ENCODE measurements at regions not wholly inside any gene's neighbourhood (a gene's known extent, or its start where the extent isn't known, plus 50 kb on each side); places are given as distances from the start of the nearest gene placed in this dataset.

DNA sequence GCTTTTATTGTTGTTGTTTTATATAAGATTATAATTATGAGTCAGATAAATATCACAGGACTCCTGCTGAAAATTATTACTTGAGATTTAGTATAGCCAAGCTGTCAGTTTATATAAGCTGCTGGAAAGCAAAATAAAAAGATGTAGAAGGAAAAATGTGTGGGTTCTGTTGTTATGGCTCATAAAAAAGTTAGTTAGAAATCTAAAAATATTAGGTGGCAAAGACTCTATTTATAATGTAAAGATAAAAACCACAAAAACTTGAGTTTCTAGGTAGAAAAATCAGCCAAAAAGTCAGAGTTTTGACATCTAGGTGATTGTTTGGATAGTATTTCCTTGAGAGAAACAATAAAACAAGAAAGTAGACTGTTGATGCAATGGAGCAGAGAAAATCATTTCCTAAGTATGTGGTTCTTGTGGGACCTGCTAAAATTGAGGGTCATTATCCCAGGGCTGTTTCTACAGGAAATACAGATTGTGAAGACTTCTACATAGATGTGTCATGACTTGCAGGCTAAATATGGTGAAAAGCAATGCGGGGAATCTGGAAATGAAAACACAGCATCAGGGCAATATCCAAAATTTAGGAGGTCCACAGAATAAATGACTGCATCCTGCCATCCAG lies 1109.6 kb upstream of the CADM2 start:
- no peak for DNase-seq
- H3K27me3 Mint-ChIP-seq (ENCODE audit: insufficient read depth) = no peaks in the 10 kb centered on the region
- TF ChIP-seq, protein P1, sequence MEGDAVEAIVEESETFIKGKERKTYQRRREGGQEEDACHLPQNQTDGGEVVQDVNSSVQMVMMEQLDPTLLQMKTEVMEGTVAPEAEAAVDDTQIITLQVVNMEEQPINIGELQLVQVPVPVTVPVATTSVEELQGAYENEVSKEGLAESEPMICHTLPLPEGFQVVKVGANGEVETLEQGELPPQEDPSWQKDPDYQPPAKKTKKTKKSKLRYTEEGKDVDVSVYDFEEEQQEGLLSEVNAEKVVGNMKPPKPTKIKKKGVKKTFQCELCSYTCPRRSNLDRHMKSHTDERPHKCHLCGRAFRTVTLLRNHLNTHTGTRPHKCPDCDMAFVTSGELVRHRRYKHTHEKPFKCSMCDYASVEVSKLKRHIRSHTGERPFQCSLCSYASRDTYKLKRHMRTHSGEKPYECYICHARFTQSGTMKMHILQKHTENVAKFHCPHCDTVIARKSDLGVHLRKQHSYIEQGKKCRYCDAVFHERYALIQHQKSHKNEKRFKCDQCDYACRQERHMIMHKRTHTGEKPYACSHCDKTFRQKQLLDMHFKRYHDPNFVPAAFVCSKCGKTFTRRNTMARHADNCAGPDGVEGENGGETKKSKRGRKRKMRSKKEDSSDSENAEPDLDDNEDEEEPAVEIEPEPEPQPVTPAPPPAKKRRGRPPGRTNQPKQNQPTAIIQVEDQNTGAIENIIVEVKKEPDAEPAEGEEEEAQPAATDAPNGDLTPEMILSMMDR (IDR thresholded peaks at IDR 0.05) = no peak
- no peaks in the 10 kb centered on the region for H3K36me3 Mint-ChIP-seq (ENCODE audit: low read depth)
- H3K4me3 Mint-ChIP-seq = no peak overlapping the region
- no peaks in the 10 kb centered on the region for H3K4me1 Mint-ChIP-seq (ENCODE audit: low read depth)
- H3K27ac Mint-ChIP-seq = no peak overlapping the region
- peaks cover 29% of the 10 kb centered on the region for H3K9me3 Mint-ChIP-seq

DNA sequence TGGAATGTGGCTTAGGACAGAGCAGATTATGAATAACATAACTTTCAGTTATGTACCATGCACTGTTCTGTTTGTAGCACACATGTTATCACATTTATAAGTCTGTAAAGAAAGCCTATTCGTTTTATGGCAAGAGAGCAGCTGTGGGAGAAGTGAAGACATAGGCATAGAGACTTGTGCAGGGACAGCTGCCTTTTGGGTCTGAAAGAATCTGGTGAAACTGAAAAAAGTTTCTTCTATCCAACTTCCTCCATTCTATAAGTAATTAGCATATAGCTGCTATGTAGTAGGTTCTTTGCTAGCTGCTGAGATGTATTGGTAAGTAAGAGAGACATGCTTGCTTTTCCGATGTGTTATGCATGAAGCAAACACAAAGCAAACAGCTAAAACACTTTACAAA lies 1095.4 kb upstream of the CADM2 start:
- no peak for DNase-seq
- Mint-ChIP-seq H3K27me3 (ENCODE audit: insufficient read depth) (no peaks in the 10 kb centered on the region), H3K9me3 (peaks cover 43% of the 10 kb centered on the region), H3K27ac (no peak overlapping the region), H3K36me3 (ENCODE audit: low read depth) (no peaks in the 10 kb centered on the region), H3K4me3 (no peak overlapping the region), H3K4me1 (ENCODE audit: low read depth) (no peaks in the 10 kb centered on the region)
- TF ChIP-seq, protein P1 (IDR thresholded peaks at IDR 0.05) = no peak

DNA sequence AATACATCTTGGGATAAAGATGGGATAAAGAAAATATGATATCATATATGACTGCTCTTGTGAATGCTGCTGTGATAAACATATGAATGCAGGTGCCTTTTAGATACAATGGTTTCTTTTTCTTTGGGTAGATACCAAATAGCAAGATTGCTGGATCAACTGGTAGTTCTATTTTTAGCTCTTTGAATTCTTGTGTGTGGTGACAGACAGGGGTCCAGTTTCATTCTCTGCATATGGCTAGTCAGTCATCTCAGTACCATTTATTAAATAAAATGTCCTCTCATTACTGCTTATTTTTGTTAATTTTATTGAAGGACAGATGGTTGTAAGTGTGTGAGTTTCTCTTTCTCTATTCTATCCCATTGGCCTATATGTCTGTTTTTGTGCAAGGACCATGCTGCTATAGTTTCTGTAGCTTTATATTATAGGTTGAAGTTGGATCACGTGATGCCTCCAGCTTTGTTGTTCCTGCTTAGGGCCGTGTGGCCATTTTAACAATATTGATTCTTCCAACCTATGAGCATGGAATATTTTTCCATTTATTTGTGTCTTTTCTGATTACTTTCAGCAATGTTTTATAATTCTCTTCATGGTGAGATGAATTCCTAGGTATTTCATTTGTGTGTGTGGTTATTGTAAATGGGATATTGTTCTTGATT lies 1089.8 kb upstream of the CADM2 start:
- no peaks in the 10 kb centered on the region for H3K4me1 Mint-ChIP-seq (ENCODE audit: low read depth)
- H3K4me3 Mint-ChIP-seq = no peak overlapping the region
- TF ChIP-seq, protein P1 (IDR thresholded peaks at IDR 0.05) = no peak
- H3K9me3 Mint-ChIP-seq = peaks cover 27% of the 10 kb centered on the region
- DNase-seq = no peak
- H3K27me3 Mint-ChIP-seq (ENCODE audit: insufficient read depth) = no peaks in the 10 kb centered on the region
- H3K36me3 Mint-ChIP-seq (ENCODE audit: low read depth) = no peaks in the 10 kb centered on the region
- no peak overlapping the region for H3K27ac Mint-ChIP-seq

DNA sequence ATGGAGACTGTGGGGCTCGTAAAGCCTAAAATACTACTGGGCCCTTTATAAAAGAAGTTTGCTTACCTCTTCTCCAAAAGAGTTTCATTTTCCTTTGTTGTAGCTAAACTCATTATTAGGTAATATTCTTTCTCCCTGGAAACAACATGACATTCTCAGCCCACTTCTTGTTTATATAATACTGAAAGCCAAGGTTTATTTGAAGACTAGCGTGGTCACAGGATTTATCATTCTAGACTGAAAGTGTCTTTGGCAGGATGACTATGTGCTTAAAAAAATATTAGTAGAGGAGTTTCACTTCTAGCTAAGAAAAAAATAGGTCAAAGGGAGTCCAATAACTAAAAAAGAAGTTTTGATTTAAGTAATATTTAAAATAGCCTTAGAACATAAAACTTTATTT lies 1085.2 kb upstream of the CADM2 start:
- TF ChIP-seq, protein P1 (IDR thresholded peaks at IDR 0.05) = no peak
- peaks cover 15% of the 10 kb centered on the region for H3K9me3 Mint-ChIP-seq
- H3K27me3 Mint-ChIP-seq (ENCODE audit: insufficient read depth) = no peaks in the 10 kb centered on the region
- H3K4me3 Mint-ChIP-seq = no peak overlapping the region
- H3K36me3 Mint-ChIP-seq (ENCODE audit: low read depth) = no peaks in the 10 kb centered on the region
- DNase-seq = no peak
- H3K4me1 Mint-ChIP-seq (ENCODE audit: low read depth) = no peaks in the 10 kb centered on the region
- H3K27ac Mint-ChIP-seq = no peak overlapping the region

DNA sequence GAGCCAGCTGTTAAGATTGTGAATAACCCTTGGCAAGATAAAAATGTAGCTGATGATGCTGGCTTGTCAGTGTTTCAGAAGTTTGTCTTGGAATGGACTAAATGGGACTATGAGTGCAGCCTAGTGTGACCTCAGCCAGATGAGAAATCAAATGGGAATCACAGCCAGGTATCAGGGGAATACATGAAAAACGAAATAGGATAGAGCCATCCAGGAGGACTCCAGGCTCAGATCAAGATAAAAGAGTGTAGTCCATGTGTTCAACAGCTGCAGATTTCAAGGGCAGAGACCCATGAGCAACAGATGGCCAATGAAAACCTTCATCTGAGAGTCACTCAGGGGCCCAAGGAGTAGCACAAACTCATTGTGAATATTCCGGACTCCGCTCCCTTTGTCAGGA lies 1080.9 kb upstream of the CADM2 start:
- Mint-ChIP-seq H3K4me1 (ENCODE audit: low read depth) (no peaks in the 10 kb centered on the region), H3K36me3 (ENCODE audit: low read depth) (no peaks in the 10 kb centered on the region), H3K27me3 (ENCODE audit: insufficient read depth) (no peaks in the 10 kb centered on the region), H3K4me3 (no peak overlapping the region), H3K27ac (no peak overlapping the region), H3K9me3 (no peaks in the 10 kb centered on the region; the same call in 1 of the 2 replicates)
- DNase-seq = no peak
- TF ChIP-seq, protein P1 (IDR thresholded peaks at IDR 0.05) = no peak
